GM12873 (cell line): ENCODE measurements at regions not wholly inside any gene's neighbourhood (a gene's known extent, or its start where the extent isn't known, plus 50 kb on each side); places are given as distances from the start of the nearest gene placed in this dataset.

ENCODE experiments used
- TF ChIP-seq, protein P1 (sequence below): IDR thresholded peaks from 2 replicates; pipeline ENCODE4 v1.5.1; 2012; ENCODE audit warnings: low read depth, mild to moderate bottlenecking, moderate library complexity, low read length, control low read depth; ENCODE audit not compliant: insufficient read depth; ENCODE audit errors: missing control alignments

DNA sequence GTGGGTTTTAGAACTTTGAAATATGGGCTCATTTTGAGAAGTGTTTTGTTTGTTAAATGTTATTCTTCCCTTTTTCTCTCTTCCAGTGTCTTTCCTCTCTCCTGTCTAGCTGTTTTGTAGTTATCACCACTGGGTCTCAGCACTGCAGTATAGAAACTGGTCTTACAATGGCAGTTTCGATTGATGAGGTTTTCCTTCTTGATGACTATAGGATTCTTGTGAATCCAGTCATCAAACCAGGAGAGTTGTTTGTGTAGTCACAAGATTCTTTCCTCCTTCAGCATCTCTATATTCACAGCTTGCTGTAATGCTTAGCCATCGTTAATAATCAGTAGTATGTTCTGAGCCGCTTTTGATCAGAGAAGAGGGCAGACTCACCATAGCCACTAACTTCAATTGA lies 172.3 kb downstream of the OGFRL1 start:
- TF ChIP-seq, protein P1, sequence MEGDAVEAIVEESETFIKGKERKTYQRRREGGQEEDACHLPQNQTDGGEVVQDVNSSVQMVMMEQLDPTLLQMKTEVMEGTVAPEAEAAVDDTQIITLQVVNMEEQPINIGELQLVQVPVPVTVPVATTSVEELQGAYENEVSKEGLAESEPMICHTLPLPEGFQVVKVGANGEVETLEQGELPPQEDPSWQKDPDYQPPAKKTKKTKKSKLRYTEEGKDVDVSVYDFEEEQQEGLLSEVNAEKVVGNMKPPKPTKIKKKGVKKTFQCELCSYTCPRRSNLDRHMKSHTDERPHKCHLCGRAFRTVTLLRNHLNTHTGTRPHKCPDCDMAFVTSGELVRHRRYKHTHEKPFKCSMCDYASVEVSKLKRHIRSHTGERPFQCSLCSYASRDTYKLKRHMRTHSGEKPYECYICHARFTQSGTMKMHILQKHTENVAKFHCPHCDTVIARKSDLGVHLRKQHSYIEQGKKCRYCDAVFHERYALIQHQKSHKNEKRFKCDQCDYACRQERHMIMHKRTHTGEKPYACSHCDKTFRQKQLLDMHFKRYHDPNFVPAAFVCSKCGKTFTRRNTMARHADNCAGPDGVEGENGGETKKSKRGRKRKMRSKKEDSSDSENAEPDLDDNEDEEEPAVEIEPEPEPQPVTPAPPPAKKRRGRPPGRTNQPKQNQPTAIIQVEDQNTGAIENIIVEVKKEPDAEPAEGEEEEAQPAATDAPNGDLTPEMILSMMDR, result no peak

DNA sequence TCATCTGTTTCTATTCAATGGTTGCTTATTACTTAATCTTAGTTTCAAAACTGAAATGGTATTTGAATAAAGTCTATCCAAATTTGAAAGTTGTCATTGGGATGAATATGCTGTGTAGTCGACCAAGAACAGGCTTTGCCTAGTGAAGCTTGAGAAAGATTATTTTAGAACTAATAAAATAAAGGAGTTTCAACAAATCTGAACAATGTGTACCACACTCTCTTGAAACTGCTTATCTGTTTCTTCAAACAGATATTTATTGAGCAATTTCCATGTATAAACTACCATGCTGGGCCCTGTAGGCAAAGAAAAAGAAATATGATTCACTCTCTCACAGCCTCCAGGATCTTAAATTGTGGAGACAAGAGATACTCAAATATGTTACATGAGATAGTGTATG lies 174.4 kb downstream of the OGFRL1 start:
- TF ChIP-seq, protein P1, result no peak

- TF ChIP-seq, protein P1, result no peak
Measured at GRCh38 chr6:71465096-71465495, 176.5 kb downstream of the OGFRL1 start.

DNA sequence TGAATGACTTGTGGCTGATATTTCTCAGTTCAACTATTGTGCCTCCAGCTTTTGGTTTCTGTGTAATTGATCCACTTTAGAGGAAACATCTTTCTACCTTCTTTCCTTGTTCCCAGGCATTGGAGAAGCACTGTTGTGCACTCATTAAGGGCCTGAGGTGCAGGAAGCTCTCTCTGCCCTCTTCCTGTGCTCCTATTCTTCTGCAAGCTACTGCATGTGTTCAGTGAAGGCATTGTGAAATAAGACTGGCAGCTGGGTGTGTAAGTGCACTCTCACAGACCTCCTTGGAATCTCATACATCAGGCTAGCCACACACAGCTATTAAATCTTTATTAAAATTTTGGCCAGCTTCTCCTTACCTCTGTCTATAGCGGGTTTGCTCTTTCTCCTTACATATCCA lies 177.8 kb downstream of the OGFRL1 start:
- TF ChIP-seq, protein P1, result no peak

DNA sequence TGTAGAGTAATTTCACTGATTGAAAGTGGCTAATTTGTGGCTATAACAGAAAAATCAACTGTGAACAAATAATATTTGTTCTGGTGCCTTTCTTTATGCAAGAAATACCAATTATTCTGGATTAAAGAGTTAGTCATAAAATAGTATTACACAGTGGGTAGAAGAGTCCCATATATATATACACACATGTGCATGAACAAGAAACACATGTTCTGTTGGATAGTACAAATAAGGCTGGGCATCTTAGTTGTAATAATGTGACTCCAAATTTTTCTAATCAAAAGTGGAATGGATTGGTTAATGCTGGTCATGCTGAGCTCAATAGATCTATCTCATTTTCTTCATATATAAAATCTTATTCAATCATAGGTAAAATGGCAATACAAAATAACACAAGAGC lies 179.4 kb downstream of the OGFRL1 start:
- TF ChIP-seq, protein P1, result no peak

DNA sequence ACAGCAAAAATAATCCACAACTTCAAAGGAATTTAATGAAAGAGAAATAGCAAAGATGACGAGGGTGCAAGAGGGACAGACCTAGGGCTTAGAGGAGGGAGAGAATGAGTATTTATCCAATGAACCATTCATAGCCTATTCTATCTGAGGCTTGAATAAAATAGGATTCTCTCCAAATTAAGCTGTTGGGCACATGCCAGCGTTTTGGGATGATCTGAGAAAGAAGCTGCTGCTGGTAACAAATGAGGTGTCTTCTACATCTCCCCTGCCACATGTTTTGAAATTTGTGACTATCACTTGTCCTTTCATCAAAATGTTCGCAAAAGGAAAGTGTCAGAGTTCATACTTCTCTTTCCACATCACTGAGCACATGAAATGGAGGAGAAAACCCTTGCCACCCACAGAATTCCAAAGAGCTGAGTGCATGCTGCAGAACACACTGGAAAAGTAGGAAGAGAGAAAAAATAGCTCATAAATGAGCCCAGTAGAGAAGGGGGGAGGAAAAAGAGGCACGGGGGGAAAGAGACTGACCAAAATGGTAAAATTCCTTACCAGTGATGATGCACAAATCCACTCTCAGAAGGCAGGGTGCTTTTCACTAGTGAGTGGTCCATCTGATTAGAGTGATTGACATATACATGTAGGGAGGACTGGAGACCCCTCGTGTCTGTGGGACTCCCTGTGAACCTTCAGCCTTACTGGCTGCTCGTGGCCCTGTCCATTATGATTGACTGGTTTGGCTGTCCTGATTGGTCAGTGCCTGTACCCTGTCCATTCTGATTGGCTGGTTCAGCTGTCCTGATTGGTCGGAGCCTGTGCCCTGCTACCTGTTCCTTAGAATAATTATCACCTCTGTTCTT lies 180.5 kb downstream of the OGFRL1 start:
- TF ChIP-seq, protein P1, result no peak

GRCh38 chr6:71471718-71472117 lies 183.1 kb downstream of the OGFRL1 start:
- TF ChIP-seq, protein P1, result no peak
